ENCODE measurements at regions not wholly inside any gene's neighbourhood (a gene's known extent, or its start where the extent isn't known, plus 50 kb on each side); places are given as distances from the start of the nearest gene placed in this dataset.

GRCh38 chr22:22978637-22979036 lies 91.0 kb downstream of the IGLL5 start:
- Histone ChIP-seq H3K36me3 (no peaks in the 10 kb centered on the region), H3K27ac (no peak overlapping the region), H3K4me3 (no peak overlapping the region), H3K27me3 (no peaks in the 10 kb centered on the region), H3K4me1 (no peaks in the 10 kb centered on the region), H3K9me3 (peaks cover 0 to 27% (median 12%) of the 10 kb centered on the region in 12 donors)
- ATAC-seq = no peak
- no peak for TF ChIP-seq CTCF (IDR thresholded peaks at IDR 0.05)
- TF ChIP-seq POLR2A (IDR thresholded peaks at IDR 0.05) = no peak
- intact Hi-C loops (cut with DNase I) = loop anchor here in 1 of 10 donors (5.0 kb wide), 1 partner anchor 149 kb away; no protein-coding TSS in a partner anchor
- DNase-seq = no peak

GRCh38 chr22:22979121-22979724 lies 91.1 kb upstream of the GNAZ start:
- Histone ChIP-seq H3K4me1 (no peaks in the 10 kb centered on the region), H3K4me3 (no peak overlapping the region), H3K27me3 (no peaks in the 10 kb centered on the region), H3K9me3 (peaks cover 0 to 27% (median 12%) of the 10 kb centered on the region in 12 donors), H3K36me3 (no peaks in the 10 kb centered on the region), H3K27ac (no peak overlapping the region)
- WGBS, 4 donors = 72 to 79% (median 74%) methylated on average over 4 of the region's 4 CpGs
- TF ChIP-seq CTCF (IDR thresholded peaks at IDR 0.05) (no peak), POLR2A (IDR thresholded peaks at IDR 0.05) (no peak)
- DNase-seq = no peak
- intact Hi-C loops (cut with DNase I) = loop anchor here in 1 of 10 donors (5.0 kb wide), 1 partner anchor 148 kb away; no protein-coding TSS in a partner anchor
- no peak for ATAC-seq

- DNase-seq (no peak), ATAC-seq (no peak)
- Histone ChIP-seq H3K27ac (no peak overlapping the region), H3K9me3 (peaks cover 0 to 27% (median 12%) of the 10 kb centered on the region in 12 donors), H3K27me3 (no peaks in the 10 kb centered on the region), H3K4me3 (no peak overlapping the region), H3K4me1 (no peaks in the 10 kb centered on the region), H3K36me3 (no peaks in the 10 kb centered on the region)
- intact Hi-C loops (cut with DNase I) = loop anchor here in 1 of 10 donors (5.0 kb wide), 1 partner anchor 147 kb away; no protein-coding TSS in a partner anchor
- TF ChIP-seq CTCF (IDR thresholded peaks at IDR 0.05) (no peak), POLR2A (IDR thresholded peaks at IDR 0.05) (no peak)
- 86 to 92% (median 90%) methylated on average over 1 of the region's 1 CpG for WGBS, 4 donors
Observed at GRCh38 chr22:22979954-22980353, 90.4 kb upstream of the GNAZ start.

GRCh38 chr22:22981670-22982571 lies 88.4 kb upstream of the GNAZ start:
- no peak for ATAC-seq
- TF ChIP-seq CTCF (IDR thresholded peaks at IDR 0.05) (no peak), POLR2A (IDR thresholded peaks at IDR 0.05) (no peak)
- Histone ChIP-seq H3K4me1 (no peaks in the 10 kb centered on the region), H3K36me3 (no peaks in the 10 kb centered on the region), H3K9me3 (peaks cover 0 to 27% (median 12%) of the 10 kb centered on the region in 12 donors), H3K27me3 (no peaks in the 10 kb centered on the region), H3K4me3 (no peak overlapping the region), H3K27ac (no peak overlapping the region)
- intact Hi-C loops (cut with DNase I) = no loop called here
- no peak for DNase-seq
- 56 to 88% (median 61%) methylated on average over 3 of the region's 3 CpGs for WGBS, 4 donors
